Endothelial cell of hepatic sinusoid (primary cell): ENCODE measurements at regions not wholly inside any gene's neighbourhood (a gene's known extent, or its start where the extent isn't known, plus 50 kb on each side); places are given as distances from the start of the nearest gene placed in this dataset.

ENCODE experiments used
- in situ Hi-C: cut with HindIII; loops from 2 replicates; pipeline ENCODE4 v1.10.0; 2017; ENCODE audit warnings: low sequenced_read_pairs

GRCh38 chr7:91514591-91514990, 250.4 kb downstream of the FZD1 start:
- in situ Hi-C loops: no loop called here

GRCh38 chr7:91515961-91516360, 251.7 kb downstream of the FZD1 start:
- in situ Hi-C loops: no loop called here

- in situ Hi-C loops: no loop called here
Observed at GRCh38 chr7:91517201-91517785, 253.1 kb downstream of the FZD1 start.

- in situ Hi-C loops: no loop called here
Observed at GRCh38 chr7:91518058-91518457, 253.8 kb downstream of the FZD1 start.

- in situ Hi-C loops: no loop called here
Observed at GRCh38 chr7:91519241-91520158, 255.3 kb downstream of the FZD1 start.

GRCh38 chr7:91520645-91521044, 256.4 kb downstream of the FZD1 start:
- in situ Hi-C loops: no loop called here

GRCh38 chr7:91526404-91526803, 262.2 kb downstream of the FZD1 start:
- in situ Hi-C loops: no loop called here

- in situ Hi-C loops: no loop called here
Observed at GRCh38 chr7:91527460-91527859, 263.2 kb downstream of the FZD1 start.

- in situ Hi-C loops: no loop called here
Observed at GRCh38 chr7:91533996-91534395, 269.8 kb downstream of the FZD1 start.

- in situ Hi-C loops: loop anchor here (5.0 kb wide), 1 partner anchor 45 kb away; no protein-coding TSS in a partner anchor
Observed at GRCh38 chr7:91537260-91538152, 273.3 kb downstream of the FZD1 start.

- in situ Hi-C loops: no loop called here
Observed at GRCh38 chr7:91541641-91542040, 277.4 kb downstream of the FZD1 start.

GRCh38 chr7:91543646-91544045, 279.4 kb downstream of the FZD1 start:
- in situ Hi-C loops: no loop called here

- in situ Hi-C loops: loop anchor here (5.0 kb wide), 1 partner anchor 72 kb away; no protein-coding TSS in a partner anchor
Observed at GRCh38 chr7:91549878-91550277, 285.6 kb downstream of the FZD1 start.

- in situ Hi-C loops: loop anchor here (5.0 kb wide), 1 partner anchor 71 kb away; no protein-coding TSS in a partner anchor
Observed at GRCh38 chr7:91550931-91551330, 286.7 kb downstream of the FZD1 start.

- in situ Hi-C loops: loop anchor here (5.0 kb wide), 1 partner anchor 71 kb away; no protein-coding TSS in a partner anchor
Observed at GRCh38 chr7:91551377-91552175, 287.3 kb downstream of the FZD1 start.

GRCh38 chr7:91553410-91553895, 289.2 kb downstream of the FZD1 start:
- in situ Hi-C loops: loop anchor here (5.0 kb wide), 1 partner anchor 69 kb away; no protein-coding TSS in a partner anchor

GRCh38 chr7:91554883-91555282, 290.6 kb downstream of the FZD1 start:
- in situ Hi-C loops: loop anchor here (5.0 kb wide), 1 partner anchor 67 kb away; no protein-coding TSS in a partner anchor

GRCh38 chr7:91556239-91556638, 292.0 kb downstream of the FZD1 start:
- in situ Hi-C loops: no loop called here

GRCh38 chr7:91556956-91557650, 292.9 kb downstream of the FZD1 start:
- in situ Hi-C loops: no loop called here
